Kidney (tissue), 13 donors: ENCODE measurements at regions not wholly inside any gene's neighbourhood (a gene's known extent, or its start where the extent isn't known, plus 50 kb on each side); places are given as distances from the start of the nearest gene placed in this dataset.

Source experiments
- DNase-seq, 5 donors: peaks; one replicate each; pipeline ENCODE4 v3.0.0-alpha.2; 2013 to 2020
- FAIRE-seq: peaks from 2 replicates; lab custom pipeline; 2012; peaks lifted over from hg19 to GRCh38; lab: Jason Lieb, UNC
- H3K27ac ChIP-seq, 2 donors: one replicate each; pipeline ENCODE4 v1.7.0; 2013; ENCODE audit warnings: low read depth in 2 of 2, low read length in 2 of 2, inconsistent platforms in 1 of 2
- H3K27me3 ChIP-seq: one replicate; pipeline ENCODE4 v1.7.1; 2013; ENCODE audit warnings: low read length, inconsistent platforms; ENCODE audit not compliant: control insufficient read depth, insufficient read depth
- H3K36me3 ChIP-seq, 3 donors: one replicate each; pipeline versions ENCODE4 v1.7.0 to v1.7.1; 2013; ENCODE audit warnings: low read length in 3 of 3, control low read depth in 1 of 3, inconsistent platforms in 1 of 3; ENCODE audit not compliant: insufficient read depth in 3 of 3, control insufficient read depth in 2 of 3
- H3K4me1 ChIP-seq, 3 donors: one replicate each; pipeline versions ENCODE4 v1.7.0 to v1.7.1; 2013; ENCODE audit warnings: low read length in 3 of 3, inconsistent platforms in 1 of 3, low read depth in 1 of 3; ENCODE audit not compliant: control insufficient read depth in 2 of 3, insufficient read depth in 2 of 3
- H3K4me3 ChIP-seq, 3 donors: one replicate each; pipeline versions ENCODE4 v1.7.0 to v1.8.1; 2013; ENCODE audit warnings: low read length in 3 of 3, control low read depth in 1 of 3, inconsistent platforms in 1 of 3
- H3K9ac ChIP-seq, 3 donors: one replicate each; pipeline versions ENCODE4 v1.7.0 to v1.7.1; 2013; ENCODE audit warnings: low read length in 3 of 3, control low read depth in 1 of 3, inconsistent platforms in 1 of 3
- H3K9me3 ChIP-seq, 3 donors: one replicate each; pipeline versions ENCODE4 v1.7.0 to v1.7.1; 2013; ENCODE audit warnings: low read length in 3 of 3, control low read depth in 1 of 3, inconsistent platforms in 1 of 3; ENCODE audit not compliant: control insufficient read depth in 2 of 3, insufficient read depth in 1 of 3
- intact Hi-C: fragments of 100-400 bp; cut with DNase I; formaldehyde crosslinking; loops from one replicate; pipeline ENCODE4 v1.11.1; 2022
- TF ChIP-seq, protein P1 (sequence below): IDR thresholded peaks from 3 replicates; pipeline ENCODE4 v1.5.1; 2012; ENCODE audit warnings: mild to moderate bottlenecking, moderate library complexity, borderline replicate concordance; ENCODE audit not compliant: insufficient read depth; ENCODE audit errors: extremely low read depth
- donor health status: control.
- donor health status: control.
- donor health status: control.
- donor health status: control.
- donor health status: control.
- donor health status: DM: yes; HTN: yes; CAD: no.
- donor health status: Normal renal cell carcinoma (clear cell type).

- TF ChIP-seq, protein P1, sequence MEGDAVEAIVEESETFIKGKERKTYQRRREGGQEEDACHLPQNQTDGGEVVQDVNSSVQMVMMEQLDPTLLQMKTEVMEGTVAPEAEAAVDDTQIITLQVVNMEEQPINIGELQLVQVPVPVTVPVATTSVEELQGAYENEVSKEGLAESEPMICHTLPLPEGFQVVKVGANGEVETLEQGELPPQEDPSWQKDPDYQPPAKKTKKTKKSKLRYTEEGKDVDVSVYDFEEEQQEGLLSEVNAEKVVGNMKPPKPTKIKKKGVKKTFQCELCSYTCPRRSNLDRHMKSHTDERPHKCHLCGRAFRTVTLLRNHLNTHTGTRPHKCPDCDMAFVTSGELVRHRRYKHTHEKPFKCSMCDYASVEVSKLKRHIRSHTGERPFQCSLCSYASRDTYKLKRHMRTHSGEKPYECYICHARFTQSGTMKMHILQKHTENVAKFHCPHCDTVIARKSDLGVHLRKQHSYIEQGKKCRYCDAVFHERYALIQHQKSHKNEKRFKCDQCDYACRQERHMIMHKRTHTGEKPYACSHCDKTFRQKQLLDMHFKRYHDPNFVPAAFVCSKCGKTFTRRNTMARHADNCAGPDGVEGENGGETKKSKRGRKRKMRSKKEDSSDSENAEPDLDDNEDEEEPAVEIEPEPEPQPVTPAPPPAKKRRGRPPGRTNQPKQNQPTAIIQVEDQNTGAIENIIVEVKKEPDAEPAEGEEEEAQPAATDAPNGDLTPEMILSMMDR, result no peak
- no peak for FAIRE-seq
- intact Hi-C loops, result no loop called here
- no peaks in the 10 kb centered on the region for H3K9me3 ChIP-seq
- no peaks in the 10 kb centered on the region for H3K27me3 ChIP-seq
- no peaks in the 10 kb centered on the region for H3K36me3 ChIP-seq
- DNase-seq, result no peak
- no peak overlapping the region for H3K27ac ChIP-seq
- H3K4me3 ChIP-seq, result no peak overlapping the region
- no peak overlapping the region for H3K9ac ChIP-seq
- no peaks in the 10 kb centered on the region for H3K4me1 ChIP-seq
These were observed 316.9 kb downstream of the MTRR start for GRCh38 chr5:8185852-8186251.

GRCh38 chr5:8188874-8189565, 320.1 kb downstream of the MTRR start:
- FAIRE-seq, result no peak
- H3K4me1 ChIP-seq, result no peaks in the 10 kb centered on the region
- H3K9me3 ChIP-seq, result no peaks in the 10 kb centered on the region
- no peaks in the 10 kb centered on the region for H3K36me3 ChIP-seq
- H3K4me3 ChIP-seq, result no peak overlapping the region
- no peaks in the 10 kb centered on the region for H3K27me3 ChIP-seq
- TF ChIP-seq, protein P1, result no peak
- intact Hi-C loops, result no loop called here
- no peak overlapping the region for H3K9ac ChIP-seq
- peak in 1 of 5 donors; percentile 32 for DNase-seq
- H3K27ac ChIP-seq, result no peak overlapping the region

DNA sequence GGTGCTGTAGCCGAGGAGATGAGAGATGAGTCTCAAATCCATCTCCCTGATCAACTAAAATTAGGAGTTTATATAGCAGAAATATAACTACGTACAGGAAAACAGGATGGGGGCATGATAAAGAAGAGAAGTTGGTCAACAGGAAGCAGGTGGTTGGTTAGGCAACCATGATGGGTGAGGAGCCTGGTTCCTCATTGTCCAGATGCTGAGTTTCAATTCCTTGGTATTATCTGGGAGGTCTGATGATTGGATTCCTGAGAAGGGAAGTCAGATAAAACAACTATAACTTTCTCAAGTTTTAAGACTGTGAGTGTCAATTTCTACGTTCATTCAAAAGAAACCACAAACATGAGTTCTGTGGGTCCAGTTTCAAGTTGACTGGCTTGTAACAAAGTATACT, 323.9 kb downstream of the MTRR start:
- H3K4me3 ChIP-seq, result no peak overlapping the region
- DNase-seq, result no peak
- no peaks in the 10 kb centered on the region for H3K4me1 ChIP-seq
- no peak for FAIRE-seq
- no peak overlapping the region for H3K9ac ChIP-seq
- intact Hi-C loops, result no loop called here
- H3K36me3 ChIP-seq, result no peaks in the 10 kb centered on the region
- no peaks in the 10 kb centered on the region for H3K27me3 ChIP-seq
- TF ChIP-seq, protein P1, result no peak
- H3K9me3 ChIP-seq, result no peaks in the 10 kb centered on the region
- no peak overlapping the region for H3K27ac ChIP-seq

- DNase-seq (peak in 1 of 5 donors; percentile 39), FAIRE-seq (no peak)
- Histone ChIP-seq H3K9me3 (no peaks in the 10 kb centered on the region), H3K27me3 (no peaks in the 10 kb centered on the region), H3K36me3 (no peaks in the 10 kb centered on the region), H3K9ac (no peak overlapping the region), H3K27ac (no peak overlapping the region), H3K4me3 (no peak overlapping the region), H3K4me1 (no peaks in the 10 kb centered on the region)
- TF ChIP-seq, protein P1, result no peak
- intact Hi-C loops, result no loop called here
These were observed 327.1 kb downstream of the MTRR start for GRCh38 chr5:8196061-8196460.
